Testis (tissue), 2 donors: ENCODE measurements at regions not wholly inside any gene's neighbourhood (a gene's known extent, or its start where the extent isn't known, plus 50 kb on each side); places are given as distances from the start of the nearest gene placed in this dataset.

ENCODE experiments used
- DNase-seq: peaks from one replicate; pipeline ENCODE4 v3.0.0-alpha.2; 2019
- H3K27ac ChIP-seq, 2 donors: fragments of 200-600 bp; sonication (generic); one replicate each; pipeline ENCODE4 v1.5.1; 2019
- H3K27me3 ChIP-seq: fragments of 200-600 bp; sonication (generic); one replicate; pipeline ENCODE4 v1.5.1; 2019
- H3K36me3 ChIP-seq: fragments of 200-600 bp; sonication (generic); one replicate; pipeline ENCODE4 v1.5.1; 2017; ENCODE audit warnings: low read depth; ENCODE audit errors: missing control alignments
- H3K4me1 ChIP-seq: fragments of 200-600 bp; sonication (generic); one replicate; pipeline ENCODE4 v1.5.1; 2019
- H3K4me3 ChIP-seq, 2 donors: fragments of 200-600 bp; sonication (generic); one replicate each; pipeline ENCODE4 v1.5.1; 2017 to 2019
- H3K9me3 ChIP-seq: fragments of 200-600 bp; sonication (generic); one replicate; pipeline ENCODE4 v1.5.1; 2017
- CTCF ChIP-seq, 3 experiments: fragments of 450-650 bp in 2 of 3; fragments of 200-600 bp in 1 of 3; sonication (generic) in 1 of 3; IDR thresholded peaks; one replicate each; pipeline ENCODE4 v1.5.1; 2016 to 2019; ENCODE audit warnings: antibody characterized with exemption in 3 of 3, mild to moderate bottlenecking in 2 of 3, moderate library complexity in 1 of 3
- POLR2A ChIP-seq: fragments of 450-650 bp; IDR thresholded peaks from one replicate; pipeline ENCODE4 v1.6.1; 2017; ENCODE audit warnings: antibody characterized with exemption, mild to moderate bottlenecking, moderate library complexity
- WGBS, 2 donors: methylation state at CpG; one replicate each; pipeline ENCODE4 v1.1.5; 2018; 5-methylcytosine and 5-hydroxymethylcytosine counted together
- intact Hi-C: fragments of 100-400 bp; cut with DNase I; formaldehyde crosslinking; loops from one replicate; pipeline ENCODE4 v1.15.1; 2023; ENCODE audit warnings: low total_unique reads

GRCh38 chr3:27859821-27860220 lies 137.7 kb upstream of the EOMES start:
- no peaks in the 10 kb centered on the region for H3K9me3 ChIP-seq
- WGBS, 2 donors = 100% methylated on average over 1 of the region's 1 CpG
- no peak for DNase-seq
- no peak overlapping the region for H3K27ac ChIP-seq
- H3K36me3 ChIP-seq = no peaks in the 10 kb centered on the region
- TF ChIP-seq POLR2A = no peak
- TF ChIP-seq CTCF (IDR thresholded peaks at IDR 0.05) = no peak
- no peaks in the 10 kb centered on the region for H3K27me3 ChIP-seq
- no peaks in the 10 kb centered on the region for H3K4me1 ChIP-seq
- intact Hi-C loops = no loop called here
- H3K4me3 ChIP-seq = no peak overlapping the region

GRCh38 chr3:27861046-27862036 lies 139.2 kb upstream of the EOMES start:
- Histone ChIP-seq H3K27ac (no peak overlapping the region), H3K9me3 (no peaks in the 10 kb centered on the region), H3K4me1 (no peaks in the 10 kb centered on the region), H3K4me3 (no peak overlapping the region), H3K36me3 (no peaks in the 10 kb centered on the region), H3K27me3 (no peaks in the 10 kb centered on the region)
- TF ChIP-seq POLR2A = no peak
- no peak for TF ChIP-seq CTCF (IDR thresholded peaks at IDR 0.05)
- intact Hi-C loops = no loop called here
- WGBS, 2 donors = 62 to 68% methylated on average over 6 of the region's 6 CpGs
- DNase-seq = no peak

- intact Hi-C loops = no loop called here
- DNase-seq = no peak
- TF ChIP-seq POLR2A (no peak), CTCF (IDR thresholded peaks at IDR 0.05) (no peak)
- Histone ChIP-seq H3K4me1 (no peaks in the 10 kb centered on the region), H3K4me3 (no peak overlapping the region), H3K27ac (no peak overlapping the region), H3K9me3 (no peaks in the 10 kb centered on the region), H3K27me3 (no peaks in the 10 kb centered on the region), H3K36me3 (no peaks in the 10 kb centered on the region)
Observed at GRCh38 chr3:27865731-27866130, 143.6 kb upstream of the EOMES start.

- H3K4me1 ChIP-seq = no peaks in the 10 kb centered on the region
- no peak for TF ChIP-seq CTCF (IDR thresholded peaks at IDR 0.05)
- TF ChIP-seq POLR2A = no peak
- no peaks in the 10 kb centered on the region for H3K27me3 ChIP-seq
- H3K27ac ChIP-seq = no peak overlapping the region
- no peaks in the 10 kb centered on the region for H3K36me3 ChIP-seq
- no peak overlapping the region for H3K4me3 ChIP-seq
- no peaks in the 10 kb centered on the region for H3K9me3 ChIP-seq
- no peak for DNase-seq
- intact Hi-C loops = no loop called here
Observed at GRCh38 chr3:27869152-27869551, 147.0 kb upstream of the EOMES start.
